K562 (cell line): ENCODE measurements at regions not wholly inside any gene's neighbourhood (a gene's known extent, or its start where the extent isn't known, plus 50 kb on each side); places are given as distances from the start of the nearest gene placed in this dataset.

Source experiments
- CCNT2 ChIP-seq: IDR thresholded peaks from 2 replicates; pipeline ENCODE4 v1.6.1; 2011; ENCODE audit warnings: borderline replicate concordance, low read depth, mild to moderate bottlenecking, moderate library complexity, mixed read lengths, low read length; ENCODE audit not compliant: insufficient read length; ENCODE audit errors: extremely low read depth
- ESRRA ChIP-seq: fragments of 450-650 bp; IDR thresholded peaks from 2 replicates; pipeline ENCODE4 v1.6.1; 2014; ENCODE audit warnings: low read depth, mild to moderate bottlenecking, moderate library complexity, borderline replicate concordance
- JUN ChIP-seq, 2 experiments: sonication (generic) in 1 of 2; formaldehyde crosslinking in 1 of 2; IDR thresholded peaks; 2 replicates each; pipeline versions ENCODE4 v1.6.1 to v1.8.0; 2012 to 2022; ENCODE audit warnings: borderline replicate concordance in 2 of 2, mild to moderate bottlenecking in 2 of 2, improper control_type of control experiment in 1 of 2, low read depth in 1 of 2, low read length in 1 of 2, missing genetic modification reagents in 1 of 2
- MIER1 ChIP-seq: fragments of 450-650 bp; IDR thresholded peaks from 2 replicates; pipeline ENCODE4 v1.6.1; 2016; ENCODE audit warnings: antibody characterized with exemption, mild to moderate bottlenecking, low read depth
- NFIX ChIP-seq: fragments of 250-450 bp; sonication (Bioruptor Pico); IDR thresholded peaks from 2 replicates; pipeline ENCODE4 v1.4.0; 2020; ENCODE audit warnings: low read depth, mild to moderate bottlenecking, moderate library complexity
- NFRKB ChIP-seq: fragments of 450-650 bp; IDR thresholded peaks from 2 replicates; pipeline ENCODE4 v1.6.1; 2016; ENCODE audit warnings: low read depth
- PCBP2 ChIP-seq: fragments of 200-400 bp; formaldehyde crosslinking; IDR thresholded peaks from 2 replicates; pipeline ENCODE4 v1.6.1; 2018; ENCODE audit warnings: low read length, low read depth, mild to moderate bottlenecking, moderate library complexity; ENCODE audit not compliant: poor library complexity, severe bottlenecking
- PHB ChIP-seq: fragments of 250-450 bp; sonication (Bioruptor Pico); IDR thresholded peaks from 2 replicates; pipeline ENCODE4 v1.5.0; 2021
- PTBP1 ChIP-seq: fragments of 200-400 bp; formaldehyde crosslinking; IDR thresholded peaks from 2 replicates; pipeline ENCODE4 v1.6.1; 2017; ENCODE audit warnings: low read depth, low read length
- RBM34 ChIP-seq: fragments of 200-400 bp; formaldehyde crosslinking; IDR thresholded peaks from 2 replicates; pipeline ENCODE4 v1.6.1; 2018; ENCODE audit warnings: low read length, borderline replicate concordance; ENCODE audit not compliant: insufficient read depth
- SUPT5H ChIP-seq: fragments of 450-650 bp; IDR thresholded peaks from 2 replicates; pipeline ENCODE4 v1.6.1; 2016
- ZNF324 ChIP-seq: fragments of 250-450 bp; sonication (Bioruptor Pico); IDR thresholded peaks from 2 replicates; pipeline ENCODE4 v1.4.0; 2020; ENCODE audit warnings: mild to moderate bottlenecking
- ZNF644 ChIP-seq: fragments of 200-800 bp; sonication (Bioruptor generic); IDR thresholded peaks from 2 replicates; pipeline ENCODE4 v1.6.1; 2016; ENCODE audit warnings: low read depth, missing genetic modification characterization, missing compliant biosample characterization
- TF ChIP-seq, protein P1 (sequence below): fragments of 250-450 bp; sonication (Bioruptor Pico); IDR thresholded peaks from 2 replicates; pipeline ENCODE4 v1.4.0; 2020; ENCODE audit warnings: mild to moderate bottlenecking, moderate library complexity
- TF ChIP-seq, protein P2 (sequence below), 2 experiments: fragments of 450-650 bp; formaldehyde crosslinking in 1 of 2; IDR thresholded peaks; 2 replicates each; pipeline versions ENCODE4 v1.4.0 to v1.6.1; 2014 to 2020; ENCODE audit warnings: mild to moderate bottlenecking in 2 of 2, borderline replicate concordance in 1 of 2, low read depth in 1 of 2

DNA sequence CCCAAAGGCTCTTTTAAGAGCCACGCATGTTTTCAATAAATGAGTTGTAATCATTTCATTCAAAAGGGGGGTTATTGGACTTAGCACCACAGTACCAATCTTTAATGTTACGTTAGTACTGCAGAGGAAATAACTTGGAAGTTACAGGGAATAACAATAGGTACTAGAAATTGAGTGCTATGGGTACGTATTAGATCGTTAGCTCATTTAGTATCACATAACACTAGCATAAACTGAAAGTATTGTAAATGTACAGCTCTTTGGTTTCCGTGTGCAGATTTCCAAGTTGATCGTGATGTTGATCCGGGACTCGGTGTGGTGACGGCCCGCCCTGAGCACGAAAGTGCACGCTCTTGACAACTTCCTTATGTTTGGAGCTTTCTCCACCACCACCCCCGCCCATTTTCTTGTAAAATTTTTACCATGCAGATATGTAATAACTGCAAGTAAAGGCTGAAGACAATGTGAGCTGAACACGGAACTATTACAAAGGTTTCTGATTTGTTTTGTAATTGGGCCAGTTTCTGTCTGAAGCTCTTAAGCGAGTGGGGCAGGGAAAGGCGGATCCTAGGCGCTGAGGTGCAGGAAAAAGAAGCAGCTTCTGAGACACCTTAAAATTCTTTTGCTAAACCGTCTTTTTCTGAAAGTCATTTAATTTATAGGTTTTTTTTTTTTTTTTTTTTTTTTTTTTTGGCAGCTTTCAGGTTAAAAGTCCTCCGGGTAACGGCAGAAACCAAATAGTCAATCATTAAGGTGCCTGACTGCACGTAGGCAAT lies 71.5 kb downstream of the HFE start (continued):
- no peak for TF ChIP-seq PTBP1
- no peak for TF ChIP-seq CCNT2
- TF ChIP-seq NFIX (CRISPR knock-in tag), result no peak
- 0 out of 2 replicates have a peak, but pooled peaks have one; percentile 3 for TF ChIP-seq ZNF324 (CRISPR knock-in tag)
- no peak for TF ChIP-seq ESRRA
- no peak for TF ChIP-seq JUN (IDR thresholded peaks at IDR 0.05; ENCODE audit: borderline replicate concordance, low read depth, low read length)
- no peak for TF ChIP-seq JUN (CRISPR knock-in tag; IDR thresholded peaks at IDR 0.05; ENCODE audit: borderline replicate concordance)
- TF ChIP-seq, protein P1, sequence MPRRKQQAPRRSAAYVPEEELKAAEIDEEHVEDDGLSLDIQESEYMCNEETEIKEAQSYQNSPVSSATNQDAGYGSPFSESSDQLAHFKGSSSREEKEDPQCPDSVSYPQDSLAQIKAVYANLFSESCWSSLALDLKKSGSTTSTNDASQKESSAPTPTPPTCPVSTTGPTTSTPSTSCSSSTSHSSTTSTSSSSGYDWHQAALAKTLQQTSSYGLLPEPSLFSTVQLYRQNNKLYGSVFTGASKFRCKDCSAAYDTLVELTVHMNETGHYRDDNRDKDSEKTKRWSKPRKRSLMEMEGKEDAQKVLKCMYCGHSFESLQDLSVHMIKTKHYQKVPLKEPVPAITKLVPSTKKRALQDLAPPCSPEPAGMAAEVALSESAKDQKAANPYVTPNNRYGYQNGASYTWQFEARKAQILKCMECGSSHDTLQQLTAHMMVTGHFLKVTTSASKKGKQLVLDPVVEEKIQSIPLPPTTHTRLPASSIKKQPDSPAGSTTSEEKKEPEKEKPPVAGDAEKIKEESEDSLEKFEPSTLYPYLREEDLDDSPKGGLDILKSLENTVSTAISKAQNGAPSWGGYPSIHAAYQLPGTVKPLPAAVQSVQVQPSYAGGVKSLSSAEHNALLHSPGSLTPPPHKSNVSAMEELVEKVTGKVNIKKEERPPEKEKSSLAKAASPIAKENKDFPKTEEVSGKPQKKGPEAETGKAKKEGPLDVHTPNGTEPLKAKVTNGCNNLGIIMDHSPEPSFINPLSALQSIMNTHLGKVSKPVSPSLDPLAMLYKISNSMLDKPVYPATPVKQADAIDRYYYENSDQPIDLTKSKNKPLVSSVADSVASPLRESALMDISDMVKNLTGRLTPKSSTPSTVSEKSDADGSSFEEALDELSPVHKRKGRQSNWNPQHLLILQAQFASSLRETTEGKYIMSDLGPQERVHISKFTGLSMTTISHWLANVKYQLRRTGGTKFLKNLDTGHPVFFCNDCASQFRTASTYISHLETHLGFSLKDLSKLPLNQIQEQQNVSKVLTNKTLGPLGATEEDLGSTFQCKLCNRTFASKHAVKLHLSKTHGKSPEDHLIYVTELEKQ, result no peak
- TF ChIP-seq PCBP2, result no peak
- TF ChIP-seq PHB (CRISPR knock-in tag), result peak; percentile 32; the same call in 1 of the 2 replicates
- 0 out of 2 replicates have a peak, but pooled peaks have one; percentile 25 for TF ChIP-seq MIER1
- TF ChIP-seq NFRKB, result no peak
- TF ChIP-seq, protein P2, sequence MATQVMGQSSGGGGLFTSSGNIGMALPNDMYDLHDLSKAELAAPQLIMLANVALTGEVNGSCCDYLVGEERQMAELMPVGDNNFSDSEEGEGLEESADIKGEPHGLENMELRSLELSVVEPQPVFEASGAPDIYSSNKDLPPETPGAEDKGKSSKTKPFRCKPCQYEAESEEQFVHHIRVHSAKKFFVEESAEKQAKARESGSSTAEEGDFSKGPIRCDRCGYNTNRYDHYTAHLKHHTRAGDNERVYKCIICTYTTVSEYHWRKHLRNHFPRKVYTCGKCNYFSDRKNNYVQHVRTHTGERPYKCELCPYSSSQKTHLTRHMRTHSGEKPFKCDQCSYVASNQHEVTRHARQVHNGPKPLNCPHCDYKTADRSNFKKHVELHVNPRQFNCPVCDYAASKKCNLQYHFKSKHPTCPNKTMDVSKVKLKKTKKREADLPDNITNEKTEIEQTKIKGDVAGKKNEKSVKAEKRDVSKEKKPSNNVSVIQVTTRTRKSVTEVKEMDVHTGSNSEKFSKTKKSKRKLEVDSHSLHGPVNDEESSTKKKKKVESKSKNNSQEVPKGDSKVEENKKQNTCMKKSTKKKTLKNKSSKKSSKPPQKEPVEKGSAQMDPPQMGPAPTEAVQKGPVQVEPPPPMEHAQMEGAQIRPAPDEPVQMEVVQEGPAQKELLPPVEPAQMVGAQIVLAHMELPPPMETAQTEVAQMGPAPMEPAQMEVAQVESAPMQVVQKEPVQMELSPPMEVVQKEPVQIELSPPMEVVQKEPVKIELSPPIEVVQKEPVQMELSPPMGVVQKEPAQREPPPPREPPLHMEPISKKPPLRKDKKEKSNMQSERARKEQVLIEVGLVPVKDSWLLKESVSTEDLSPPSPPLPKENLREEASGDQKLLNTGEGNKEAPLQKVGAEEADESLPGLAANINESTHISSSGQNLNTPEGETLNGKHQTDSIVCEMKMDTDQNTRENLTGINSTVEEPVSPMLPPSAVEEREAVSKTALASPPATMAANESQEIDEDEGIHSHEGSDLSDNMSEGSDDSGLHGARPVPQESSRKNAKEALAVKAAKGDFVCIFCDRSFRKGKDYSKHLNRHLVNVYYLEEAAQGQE (IDR thresholded peaks at IDR 0.05; ENCODE audit: borderline replicate concordance), result 0 out of 2 replicates have a peak, but pooled peaks have one; percentile 5
- TF ChIP-seq, protein P2 (CRISPR knock-in tag; IDR thresholded peaks at IDR 0.05; ENCODE audit: low read depth), result peak; percentile 19
- TF ChIP-seq SUPT5H, result no peak
- no peak for TF ChIP-seq RBM34
- no peak; the same call in 1 of the 2 replicates for TF ChIP-seq ZNF644 (tag)
